Gastroesophageal sphincter (tissue), 2 donors: ENCODE measurements at regions not wholly inside any gene's neighbourhood (a gene's known extent, or its start where the extent isn't known, plus 50 kb on each side); places are given as distances from the start of the nearest gene placed in this dataset.

Source experiments
- EP300 ChIP-seq: sonication (generic); formaldehyde crosslinking; IDR thresholded peaks from one replicate; pipeline ENCODE4 v1.6.1; 2017; ENCODE audit warnings: antibody characterized with exemption, mild to moderate bottlenecking
- POLR2AphosphoS5 ChIP-seq: sonication (generic); formaldehyde crosslinking; IDR thresholded peaks from one replicate; pipeline ENCODE4 v1.6.1; 2017; ENCODE audit warnings: antibody characterized with exemption

GRCh38 chr20:7714549-7714948 lies 225.7 kb downstream of the HAO1 start:
- TF ChIP-seq EP300 (no peak), POLR2AphosphoS5 (no peak)
